ENCODE measurements at regions not wholly inside any gene's neighbourhood (a gene's known extent, or its start where the extent isn't known, plus 50 kb on each side); places are given as distances from the start of the nearest gene placed in this dataset.
A peak's percentile ranks its signal among the peaks of the same experiment; 100 is the strongest.

DNA sequence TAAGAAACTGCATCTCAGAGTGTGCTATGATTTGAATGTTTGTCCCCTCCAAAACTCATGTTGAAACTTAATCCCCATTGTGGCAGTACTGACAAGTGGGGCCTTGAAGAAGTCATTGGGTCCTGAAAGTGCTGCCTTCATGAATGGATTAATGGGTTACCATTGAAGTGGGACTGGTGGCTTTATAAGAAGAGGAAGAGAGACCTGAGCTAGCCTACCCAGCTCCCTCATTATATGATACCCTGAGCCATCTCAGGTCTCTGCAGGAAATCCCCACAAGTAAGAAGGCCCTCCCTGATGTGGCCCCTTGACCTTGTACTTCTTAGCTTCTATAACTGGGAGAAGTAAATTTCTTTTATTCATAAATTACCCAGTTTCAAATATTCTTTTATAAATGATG, 526.8 kb downstream of the XIRP2 start:
- DNase-seq: no peak
- TF ChIP-seq, protein P1, sequence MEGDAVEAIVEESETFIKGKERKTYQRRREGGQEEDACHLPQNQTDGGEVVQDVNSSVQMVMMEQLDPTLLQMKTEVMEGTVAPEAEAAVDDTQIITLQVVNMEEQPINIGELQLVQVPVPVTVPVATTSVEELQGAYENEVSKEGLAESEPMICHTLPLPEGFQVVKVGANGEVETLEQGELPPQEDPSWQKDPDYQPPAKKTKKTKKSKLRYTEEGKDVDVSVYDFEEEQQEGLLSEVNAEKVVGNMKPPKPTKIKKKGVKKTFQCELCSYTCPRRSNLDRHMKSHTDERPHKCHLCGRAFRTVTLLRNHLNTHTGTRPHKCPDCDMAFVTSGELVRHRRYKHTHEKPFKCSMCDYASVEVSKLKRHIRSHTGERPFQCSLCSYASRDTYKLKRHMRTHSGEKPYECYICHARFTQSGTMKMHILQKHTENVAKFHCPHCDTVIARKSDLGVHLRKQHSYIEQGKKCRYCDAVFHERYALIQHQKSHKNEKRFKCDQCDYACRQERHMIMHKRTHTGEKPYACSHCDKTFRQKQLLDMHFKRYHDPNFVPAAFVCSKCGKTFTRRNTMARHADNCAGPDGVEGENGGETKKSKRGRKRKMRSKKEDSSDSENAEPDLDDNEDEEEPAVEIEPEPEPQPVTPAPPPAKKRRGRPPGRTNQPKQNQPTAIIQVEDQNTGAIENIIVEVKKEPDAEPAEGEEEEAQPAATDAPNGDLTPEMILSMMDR (IDR thresholded peaks at IDR 0.05; ENCODE audit: borderline replicate concordance): no peak
- no peaks in the 10 kb centered on the region for H3K27me3 ChIP-seq (ENCODE audit: low read depth)
- no peak overlapping the region for H3K27ac ChIP-seq (replicated peaks)
- peaks cover 7% of the 10 kb centered on the region for H3K9me3 ChIP-seq (replicated peaks)
- no peaks in the 10 kb centered on the region for H3K4me1 ChIP-seq
- no peaks in the 10 kb centered on the region for H3K36me3 ChIP-seq
- H3K4me3 ChIP-seq: no peak overlapping the region
- intact Hi-C loops (cut with micrococcal nuclease): no loop called here

DNA sequence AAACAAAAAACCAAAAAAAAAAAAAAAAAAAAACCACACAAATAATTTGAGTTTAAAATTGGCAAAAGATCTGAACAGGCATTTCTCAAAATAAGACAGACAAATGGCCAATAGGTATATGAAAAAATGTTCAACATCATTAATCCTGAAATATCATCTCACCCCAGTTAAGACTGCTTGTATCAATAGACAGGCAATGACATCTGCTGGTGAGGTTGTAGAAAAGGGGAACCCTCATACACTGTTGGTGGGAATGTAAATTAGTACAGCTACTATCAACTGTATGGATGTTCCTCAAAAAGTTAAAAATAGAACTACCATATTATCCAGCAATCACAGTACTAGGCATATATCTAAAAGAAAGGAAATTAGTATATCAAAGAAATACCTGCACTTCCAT, 523.1 kb downstream of the XIRP2 start:
- intact Hi-C loops (cut with micrococcal nuclease): no loop called here
- no peak overlapping the region for H3K4me3 ChIP-seq
- H3K27me3 ChIP-seq (ENCODE audit: low read depth): no peaks in the 10 kb centered on the region
- TF ChIP-seq, protein P1 (IDR thresholded peaks at IDR 0.05; ENCODE audit: borderline replicate concordance): peak; percentile 43
- H3K4me1 ChIP-seq: no peaks in the 10 kb centered on the region
- H3K36me3 ChIP-seq: no peaks in the 10 kb centered on the region
- peaks cover 7% of the 10 kb centered on the region for H3K9me3 ChIP-seq (replicated peaks)
- DNase-seq: no peak
- no peak overlapping the region for H3K27ac ChIP-seq (replicated peaks)

DNA sequence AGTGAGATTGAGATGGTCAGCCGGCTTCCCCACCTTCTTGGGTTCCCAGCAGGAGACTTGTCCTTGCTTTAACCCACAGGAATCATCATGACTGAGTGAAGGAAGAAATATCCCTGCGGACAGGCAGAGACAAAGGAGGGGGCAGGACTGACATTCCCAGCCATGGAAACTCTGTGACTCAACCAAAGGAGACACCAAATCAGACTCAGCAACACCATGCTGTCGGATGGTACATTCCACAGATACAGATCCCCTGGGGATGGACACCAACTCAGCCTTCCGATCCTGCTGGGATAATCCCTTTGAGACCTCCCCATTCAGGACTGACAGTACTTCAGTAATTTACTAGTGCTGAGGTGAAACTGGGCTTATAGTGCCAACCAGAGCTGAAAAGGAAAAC, 518.3 kb downstream of the XIRP2 start:
- TF ChIP-seq, protein P1 (IDR thresholded peaks at IDR 0.05; ENCODE audit: borderline replicate concordance): no peak
- intact Hi-C loops (cut with micrococcal nuclease): no loop called here
- no peak overlapping the region for H3K4me3 ChIP-seq
- H3K27me3 ChIP-seq (ENCODE audit: low read depth): no peaks in the 10 kb centered on the region
- H3K4me1 ChIP-seq: no peaks in the 10 kb centered on the region
- no peak overlapping the region for H3K27ac ChIP-seq (replicated peaks)
- H3K9me3 ChIP-seq (replicated peaks): no peaks in the 10 kb centered on the region
- no peak for DNase-seq
- no peaks in the 10 kb centered on the region for H3K36me3 ChIP-seq

DNA sequence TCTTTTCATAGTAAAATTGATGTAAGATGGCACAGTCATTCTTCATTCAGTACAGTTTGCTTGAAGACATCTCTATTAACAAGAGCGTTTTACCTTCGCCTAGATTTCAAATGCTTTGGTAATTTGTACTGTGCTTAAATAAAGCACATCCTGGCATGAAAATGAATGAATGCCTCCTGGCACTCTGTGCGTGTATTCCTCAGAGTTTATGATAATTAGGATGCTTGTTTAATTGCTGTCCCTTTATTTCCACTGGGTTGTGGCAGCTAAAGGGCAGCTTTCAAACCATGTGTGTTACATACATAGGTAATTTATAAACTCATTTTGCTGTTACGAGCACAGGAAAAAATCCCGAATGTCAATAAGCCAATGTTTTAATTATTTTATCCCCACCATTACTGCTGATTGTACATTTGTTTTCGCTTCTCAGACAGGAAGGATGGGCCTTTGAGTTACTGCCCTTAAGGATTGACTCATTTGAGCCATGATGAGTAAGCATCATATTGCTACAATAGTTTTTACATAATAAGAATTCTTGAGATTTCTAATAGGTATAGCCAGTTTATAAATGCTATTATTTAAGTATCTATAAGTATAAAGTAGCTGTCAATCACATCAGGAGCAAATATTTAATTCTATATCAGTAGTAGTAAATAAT, 516.5 kb downstream of the XIRP2 start:
- intact Hi-C loops (cut with micrococcal nuclease): no loop called here
- Histone ChIP-seq H3K27me3 (ENCODE audit: low read depth) (no peaks in the 10 kb centered on the region), H3K4me3 (no peak overlapping the region), H3K9me3 (replicated peaks) (no peaks in the 10 kb centered on the region), H3K4me1 (no peaks in the 10 kb centered on the region), H3K27ac (replicated peaks) (no peak overlapping the region), H3K36me3 (no peaks in the 10 kb centered on the region)
- no peak for DNase-seq
- TF ChIP-seq, protein P1 (IDR thresholded peaks at IDR 0.05; ENCODE audit: borderline replicate concordance): no peak

DNA sequence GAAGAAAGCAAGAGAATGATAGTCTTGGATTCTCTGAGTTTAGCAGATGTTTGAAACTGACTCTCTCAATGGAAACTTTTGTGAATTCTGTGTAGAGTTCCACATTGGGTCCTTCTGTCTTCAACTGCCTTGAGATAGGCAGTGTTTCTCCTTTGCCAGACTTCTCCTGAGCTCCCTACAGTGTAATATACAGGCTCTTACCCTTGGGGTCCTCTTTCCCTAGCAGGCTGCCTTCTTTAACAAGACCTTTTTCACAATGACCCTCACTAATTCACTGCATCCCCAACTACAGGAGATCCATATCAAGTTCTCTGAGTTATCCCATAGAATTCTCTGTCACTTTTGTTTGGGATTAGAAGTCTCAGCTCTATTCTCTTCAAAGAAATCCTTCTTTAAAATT, 513.0 kb downstream of the XIRP2 start:
- DNase-seq: no peak
- TF ChIP-seq, protein P1 (IDR thresholded peaks at IDR 0.05; ENCODE audit: borderline replicate concordance): no peak
- no peak overlapping the region for H3K27ac ChIP-seq (replicated peaks)
- intact Hi-C loops (cut with micrococcal nuclease): no loop called here
- no peaks in the 10 kb centered on the region for H3K9me3 ChIP-seq (replicated peaks)
- H3K36me3 ChIP-seq: no peaks in the 10 kb centered on the region
- H3K27me3 ChIP-seq (ENCODE audit: low read depth): no peaks in the 10 kb centered on the region
- H3K4me1 ChIP-seq: no peaks in the 10 kb centered on the region
- H3K4me3 ChIP-seq: no peak overlapping the region

Data from left ventricle myocardium inferior (tissue), 1 donor.